ENCODE measurements at regions not wholly inside any gene's neighbourhood (a gene's known extent, or its start where the extent isn't known, plus 50 kb on each side); places are given as distances from the start of the nearest gene placed in this dataset.
"Not testable (repeated sequence)": the region's sequence is repeated elsewhere in the genome, so short reads cannot be mapped to it uniquely, and the experiment has no call there.

DNA sequence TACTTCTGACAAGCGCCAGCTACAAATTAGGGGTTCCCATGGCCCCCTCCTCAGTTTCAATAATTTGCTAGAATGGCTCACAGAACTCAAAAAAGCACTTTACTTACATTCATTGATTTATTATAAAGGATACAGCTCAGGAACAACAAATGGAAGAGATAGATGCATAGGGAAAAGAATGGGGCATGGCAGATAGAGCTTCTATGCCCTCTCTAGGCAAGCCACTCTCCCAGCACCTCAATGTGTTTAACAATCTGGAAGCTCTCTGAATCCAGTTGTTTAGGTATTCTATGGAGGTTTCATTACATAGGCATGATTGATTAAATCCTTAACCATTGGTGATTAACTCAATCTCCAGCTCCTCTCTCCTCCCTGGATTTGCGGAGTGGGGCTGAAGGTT lies 184.5 kb upstream of the DAAM1 start:
- H3K4me3 Mint-ChIP-seq: no peak overlapping the region
- H3K36me3 Mint-ChIP-seq: peaks cover 1% of the 10 kb centered on the region
- H3K27ac Mint-ChIP-seq: no peak overlapping the region
- H3K4me1 Mint-ChIP-seq: no peaks in the 10 kb centered on the region
- H3K9me3 Mint-ChIP-seq: peaks cover 4% of the 10 kb centered on the region
- H3K27me3 Mint-ChIP-seq: no peaks in the 10 kb centered on the region

DNA sequence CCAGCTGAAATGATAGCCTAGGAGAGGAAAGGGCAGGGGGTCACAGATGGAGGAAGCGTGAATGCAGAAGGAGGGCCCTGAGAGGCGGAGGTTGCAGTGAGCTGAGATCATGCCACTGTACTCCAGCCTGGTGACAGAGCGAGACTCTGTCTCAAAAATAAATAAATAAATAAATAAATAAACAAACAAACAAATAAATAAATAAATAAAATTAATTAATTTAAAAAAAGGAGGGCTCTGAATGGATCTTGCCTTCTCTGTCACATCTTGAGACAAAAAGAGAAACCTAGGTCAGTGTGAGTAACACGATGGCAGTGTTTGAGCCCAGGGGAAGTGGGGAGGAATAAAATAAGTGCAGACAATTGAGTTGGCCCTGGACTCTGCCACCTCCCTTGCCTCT lies 182.3 kb upstream of the DAAM1 start:
- H3K4me3 Mint-ChIP-seq, H3K36me3 Mint-ChIP-seq, H3K27me3 Mint-ChIP-seq, H3K9me3 Mint-ChIP-seq, H3K27ac Mint-ChIP-seq, H3K4me1 Mint-ChIP-seq: not testable (repeated sequence)

DNA sequence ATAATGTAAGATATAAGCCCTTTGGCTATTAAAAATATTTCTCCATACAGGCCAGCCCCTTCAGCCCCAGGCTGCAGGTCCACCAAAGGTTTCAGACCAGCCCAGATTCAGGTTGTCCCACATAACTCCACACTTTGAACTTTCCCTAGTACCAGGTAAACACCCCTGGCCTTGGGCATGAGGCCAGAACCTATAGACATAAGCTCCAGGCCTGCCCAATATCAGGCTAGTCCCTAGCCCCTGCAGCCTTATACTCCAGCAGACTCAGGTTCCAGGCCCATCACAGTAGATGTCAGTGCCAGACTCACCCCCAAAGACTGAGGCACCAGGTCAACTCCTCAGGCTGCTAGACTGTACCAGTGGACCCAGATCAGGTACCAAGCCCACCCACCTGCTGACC lies 178.5 kb upstream of the DAAM1 start:
- Mint-ChIP-seq H3K27me3 (peaks cover 2% of the 10 kb centered on the region), H3K4me3 (no peak overlapping the region), H3K36me3 (peaks cover 3% of the 10 kb centered on the region), H3K9me3 (peaks cover 9% of the 10 kb centered on the region), H3K4me1 (no peaks in the 10 kb centered on the region), H3K27ac (no peak overlapping the region)

DNA sequence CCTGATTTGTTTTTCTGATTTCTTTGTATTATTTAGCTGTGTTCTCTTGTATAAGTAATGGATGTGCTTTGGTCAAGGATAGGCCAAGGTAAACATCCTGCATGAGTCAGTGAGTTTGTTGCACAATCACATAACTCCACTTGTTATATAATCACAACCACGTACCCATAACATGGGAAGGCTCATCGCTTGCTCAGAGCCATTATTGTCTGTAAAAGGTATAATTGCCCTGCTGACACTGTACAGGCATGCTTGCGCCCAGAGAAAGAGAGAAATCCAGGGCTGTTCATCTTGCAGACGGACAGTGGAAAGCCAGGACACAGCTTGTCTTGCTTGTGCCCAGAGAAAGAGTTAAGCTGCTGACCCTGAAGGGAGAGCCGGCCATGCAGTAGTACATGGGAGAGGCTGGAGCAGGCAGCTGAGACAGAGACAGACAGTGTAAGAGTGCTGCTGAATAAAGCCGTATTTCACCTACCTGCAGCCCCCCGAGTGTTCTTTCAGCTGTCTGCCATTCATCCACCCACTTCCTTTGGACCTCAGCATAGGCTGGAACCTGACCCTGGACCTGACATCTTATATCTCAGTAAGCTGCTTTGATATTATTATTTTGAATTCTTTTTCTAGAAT lies 174.7 kb upstream of the DAAM1 start:
- H3K36me3 Mint-ChIP-seq: peaks cover 1% of the 10 kb centered on the region
- no peak overlapping the region for H3K4me3 Mint-ChIP-seq
- peaks cover 4% of the 10 kb centered on the region for H3K9me3 Mint-ChIP-seq
- H3K27ac Mint-ChIP-seq: no peak overlapping the region
- H3K27me3 Mint-ChIP-seq: peaks cover 5% of the 10 kb centered on the region
- H3K4me1 Mint-ChIP-seq: no peaks in the 10 kb centered on the region

DNA sequence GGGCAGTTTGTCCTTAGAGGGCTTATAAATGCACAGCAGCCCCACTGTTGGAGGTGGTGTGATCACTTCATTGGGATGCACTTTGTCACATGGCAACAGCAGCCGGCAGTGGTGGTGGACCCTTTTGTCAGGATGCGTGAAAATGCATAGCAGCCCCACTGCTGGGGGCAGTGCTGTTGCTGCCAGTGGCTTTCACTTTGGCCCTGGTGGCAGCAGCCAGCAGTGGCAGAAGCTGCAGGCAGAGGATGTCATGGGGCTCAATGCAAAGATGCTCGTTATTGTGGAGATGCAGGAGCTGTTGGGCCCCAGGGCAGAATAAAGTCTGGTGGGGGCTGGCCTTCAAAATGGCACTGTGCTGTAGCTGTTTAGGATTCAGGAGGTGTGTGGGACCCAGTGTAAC lies 173.0 kb upstream of the DAAM1 start:
- Mint-ChIP-seq H3K27ac (no peak overlapping the region), H3K4me3 (no peak overlapping the region), H3K4me1 (no peaks in the 10 kb centered on the region), H3K36me3 (peaks cover 1% of the 10 kb centered on the region), H3K27me3 (peaks cover 5% of the 10 kb centered on the region), H3K9me3 (peaks cover 4% of the 10 kb centered on the region)

DNA sequence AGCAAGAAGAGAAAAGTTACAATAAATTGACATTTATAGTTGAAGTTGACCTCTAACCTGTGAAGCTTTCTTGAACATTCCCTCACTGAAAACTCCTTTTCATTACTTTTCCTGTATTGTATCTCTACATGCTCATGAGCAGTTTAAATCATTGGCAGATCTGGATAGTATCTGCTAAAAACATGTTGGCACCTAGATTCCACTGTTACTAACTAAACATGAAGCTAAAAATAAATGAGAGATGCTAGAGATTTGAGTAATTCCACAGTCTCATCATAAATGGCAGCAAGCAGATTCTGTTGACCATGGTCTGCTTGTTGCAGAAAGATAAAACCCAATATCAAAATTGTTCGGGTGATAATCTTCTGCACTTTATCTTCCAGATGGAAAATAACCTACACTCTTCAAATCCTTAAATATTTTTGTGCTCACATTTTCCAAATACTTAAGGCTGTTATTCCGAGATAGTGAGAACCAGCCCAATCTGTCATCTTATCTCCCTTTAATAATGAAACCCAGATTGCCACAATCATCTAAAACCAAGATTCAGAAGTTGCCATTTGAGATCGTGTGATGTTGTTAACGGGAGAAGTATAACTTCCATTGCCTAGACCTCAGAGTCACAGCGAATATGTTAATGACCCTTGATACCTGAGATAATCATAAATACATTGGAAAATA lies 171.0 kb upstream of the DAAM1 start:
- Mint-ChIP-seq H3K36me3 (no peaks in the 10 kb centered on the region), H3K27ac (no peak overlapping the region), H3K9me3 (peaks cover 4% of the 10 kb centered on the region), H3K4me1 (no peaks in the 10 kb centered on the region), H3K4me3 (no peak overlapping the region), H3K27me3 (peaks cover 4% of the 10 kb centered on the region)

DNA sequence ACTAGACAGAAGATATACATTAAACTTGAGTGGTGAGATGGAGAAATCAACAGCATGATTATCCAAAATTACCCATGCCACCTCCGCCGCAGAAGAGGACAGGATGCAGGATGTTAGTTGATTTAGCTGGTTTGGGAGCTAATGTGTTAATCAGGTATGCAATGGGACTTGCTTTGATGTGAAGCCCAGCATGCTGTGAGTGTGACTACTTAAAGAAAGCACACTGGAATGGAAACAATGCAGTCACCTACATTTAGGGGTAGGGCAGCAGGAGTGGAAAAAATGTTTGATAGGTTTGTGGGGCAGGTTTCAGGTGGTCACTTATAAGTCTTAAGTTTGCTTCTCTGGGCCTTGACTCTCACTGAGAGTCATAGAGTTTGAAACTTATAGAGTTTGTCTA lies 170.0 kb upstream of the DAAM1 start:
- no peak overlapping the region for H3K27ac Mint-ChIP-seq
- H3K4me1 Mint-ChIP-seq: no peaks in the 10 kb centered on the region
- H3K4me3 Mint-ChIP-seq: no peak overlapping the region
- no peaks in the 10 kb centered on the region for H3K36me3 Mint-ChIP-seq
- H3K9me3 Mint-ChIP-seq: peaks cover 3% of the 10 kb centered on the region
- peaks cover 4% of the 10 kb centered on the region for H3K27me3 Mint-ChIP-seq

DNA sequence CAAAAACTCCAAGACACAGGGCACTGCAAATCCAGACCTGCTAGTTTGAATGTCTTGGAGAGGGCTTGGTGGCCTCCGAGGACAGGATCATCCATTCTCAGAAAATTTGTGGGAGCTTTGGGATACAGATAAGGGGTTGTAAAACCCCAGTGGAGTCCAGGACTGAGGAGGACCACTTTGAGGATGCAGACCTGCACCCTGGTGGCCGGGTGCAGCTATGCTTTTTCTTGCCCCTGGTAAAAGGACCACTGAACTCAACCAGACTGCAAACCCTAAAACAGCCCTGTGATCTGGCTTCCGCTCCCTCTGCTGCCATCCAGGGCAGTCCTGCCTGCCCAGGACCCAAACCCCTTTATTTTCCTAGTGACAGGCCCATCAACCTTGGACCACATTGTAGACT lies 169.5 kb upstream of the DAAM1 start:
- Mint-ChIP-seq H3K27ac (no peak overlapping the region), H3K27me3 (peaks cover 4% of the 10 kb centered on the region), H3K4me3 (no peak overlapping the region), H3K36me3 (no peaks in the 10 kb centered on the region), H3K4me1 (no peaks in the 10 kb centered on the region), H3K9me3 (no peaks in the 10 kb centered on the region)

DNA sequence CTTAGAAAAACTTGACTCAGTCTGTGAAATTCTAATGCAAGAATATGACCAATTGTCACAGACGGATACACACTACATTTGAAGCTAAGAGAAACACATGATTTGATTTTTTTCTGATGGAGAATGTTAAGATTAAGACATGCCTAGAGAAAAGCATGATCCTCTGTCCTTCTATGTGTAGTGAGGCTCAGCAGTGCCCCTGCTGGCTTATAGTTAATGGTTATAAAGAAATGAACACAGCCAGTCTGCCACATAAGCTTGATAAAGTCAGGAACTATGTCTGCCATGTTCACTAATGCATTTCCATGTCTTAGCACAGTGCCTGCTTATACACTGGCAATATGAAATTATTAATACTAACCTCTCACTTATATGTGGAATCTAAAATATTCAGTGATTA lies 168.1 kb upstream of the DAAM1 start:
- Mint-ChIP-seq H3K9me3 (no peaks in the 10 kb centered on the region), H3K4me3 (no peak overlapping the region), H3K36me3 (no peaks in the 10 kb centered on the region), H3K27ac (no peak overlapping the region), H3K27me3 (peaks cover 2% of the 10 kb centered on the region), H3K4me1 (no peaks in the 10 kb centered on the region)

DNA sequence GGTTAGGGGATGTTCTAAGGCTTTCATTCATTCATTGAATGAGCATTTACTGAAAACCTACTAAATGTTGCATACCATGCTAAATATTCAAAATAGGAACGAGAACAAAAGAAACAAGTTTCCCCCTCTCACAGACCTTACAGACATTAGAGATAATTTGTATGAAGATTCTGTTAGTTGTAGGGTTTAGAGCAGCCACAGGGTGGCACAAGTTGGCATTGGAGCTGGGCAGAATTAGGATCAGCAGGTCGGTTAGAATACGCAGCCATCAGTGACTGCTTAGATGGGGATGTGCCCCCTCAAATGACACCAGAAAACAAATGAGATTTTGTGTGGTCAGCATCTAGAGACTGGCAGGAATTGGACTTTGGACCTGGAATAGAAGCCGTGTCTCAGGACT lies 166.3 kb upstream of the DAAM1 start:
- no peaks in the 10 kb centered on the region for H3K9me3 Mint-ChIP-seq
- H3K36me3 Mint-ChIP-seq: no peaks in the 10 kb centered on the region
- H3K27ac Mint-ChIP-seq: no peak overlapping the region

DNA sequence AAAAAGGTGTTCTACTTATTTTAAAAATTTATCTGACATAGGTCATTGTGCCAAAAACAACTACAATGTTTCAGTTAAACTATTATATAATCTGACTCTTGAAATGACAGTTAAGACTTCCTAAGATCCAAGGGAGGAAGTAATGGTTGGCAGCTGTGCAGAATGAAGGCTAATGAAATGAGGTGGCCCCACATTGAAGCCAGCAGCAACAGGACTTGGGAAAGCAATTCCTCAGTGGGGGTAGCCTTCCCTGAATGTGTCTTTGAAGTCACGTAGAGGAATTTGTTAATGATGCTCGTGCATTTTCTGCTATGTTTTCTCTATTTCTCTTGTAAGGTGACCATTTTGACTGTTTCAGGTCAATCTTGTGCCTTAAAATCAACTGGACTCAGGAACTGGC lies 162.4 kb upstream of the DAAM1 start:
- Mint-ChIP-seq H3K36me3 (no peaks in the 10 kb centered on the region), H3K4me3 (no peak overlapping the region), H3K9me3 (no peaks in the 10 kb centered on the region), H3K27me3 (peaks cover 10% of the 10 kb centered on the region), H3K27ac (no peak overlapping the region), H3K4me1 (peaks cover 8% of the 10 kb centered on the region)

More for the DNA sequence above, 166.3 kb upstream of the DAAM1 start:
- Mint-ChIP-seq H3K27me3 (peaks cover 6% of the 10 kb centered on the region), H3K4me3 (no peak overlapping the region), H3K4me1 (no peaks in the 10 kb centered on the region)

DNA sequence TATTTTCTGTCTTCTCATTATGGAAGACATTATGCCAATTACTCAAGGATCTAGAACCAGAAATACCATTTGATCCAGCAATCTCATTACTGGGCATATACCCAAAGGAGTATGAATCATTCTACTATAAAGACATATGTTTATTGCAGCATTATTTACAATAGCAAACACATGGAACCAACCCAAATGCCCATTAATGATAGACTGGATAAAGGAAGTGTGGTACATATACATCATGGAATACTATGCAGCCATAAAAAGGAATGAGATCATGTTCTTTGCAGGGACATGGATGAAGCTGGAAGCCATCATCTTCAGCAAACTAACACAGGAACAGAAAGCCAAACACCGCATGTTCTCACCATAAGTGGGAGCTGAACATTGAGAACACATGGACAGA lies 161.8 kb upstream of the DAAM1 start:
- H3K4me1 Mint-ChIP-seq, H3K36me3 Mint-ChIP-seq, H3K27me3 Mint-ChIP-seq, H3K4me3 Mint-ChIP-seq, H3K9me3 Mint-ChIP-seq, H3K27ac Mint-ChIP-seq: not testable (repeated sequence)

DNA sequence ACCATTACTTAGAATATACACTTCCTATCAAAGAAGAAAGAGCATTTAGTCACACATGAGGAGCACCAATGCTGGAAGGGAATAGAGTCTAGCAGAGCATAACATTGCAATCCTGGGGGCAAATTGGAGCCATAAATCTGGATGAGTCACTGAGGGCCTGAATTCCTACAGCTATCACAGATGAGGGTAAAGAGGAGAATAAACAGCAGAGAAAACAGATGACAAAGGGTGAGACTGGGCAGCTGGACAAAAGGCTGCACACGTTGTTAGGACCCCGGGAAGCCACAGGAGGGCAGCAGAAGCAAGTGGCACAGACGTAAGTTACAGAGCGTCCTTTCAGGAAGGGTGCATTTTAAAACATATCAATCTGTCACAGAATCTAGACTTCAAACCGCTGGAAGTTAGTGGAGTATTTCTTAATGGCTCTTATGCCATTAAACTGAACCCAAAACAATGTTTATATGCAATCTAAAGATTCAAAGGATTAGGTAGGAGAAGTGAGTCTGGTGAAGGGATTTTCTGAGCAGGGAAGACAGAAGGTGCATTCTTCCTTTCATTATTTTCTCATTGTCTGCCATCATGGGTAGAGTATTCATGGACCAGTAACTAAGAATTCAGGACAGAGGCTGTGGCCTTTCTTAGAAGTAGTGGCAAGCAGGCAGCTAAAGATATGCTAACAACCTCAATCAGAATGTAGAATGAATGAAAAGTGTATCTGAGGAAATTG lies 159.8 kb upstream of the DAAM1 start:
- H3K4me1 Mint-ChIP-seq: peaks cover 8% of the 10 kb centered on the region
- H3K36me3 Mint-ChIP-seq: no peaks in the 10 kb centered on the region
- H3K4me3 Mint-ChIP-seq: no peak overlapping the region
- no peaks in the 10 kb centered on the region for H3K9me3 Mint-ChIP-seq
- H3K27me3 Mint-ChIP-seq: peaks cover 10% of the 10 kb centered on the region
- no peak overlapping the region for H3K27ac Mint-ChIP-seq

DNA sequence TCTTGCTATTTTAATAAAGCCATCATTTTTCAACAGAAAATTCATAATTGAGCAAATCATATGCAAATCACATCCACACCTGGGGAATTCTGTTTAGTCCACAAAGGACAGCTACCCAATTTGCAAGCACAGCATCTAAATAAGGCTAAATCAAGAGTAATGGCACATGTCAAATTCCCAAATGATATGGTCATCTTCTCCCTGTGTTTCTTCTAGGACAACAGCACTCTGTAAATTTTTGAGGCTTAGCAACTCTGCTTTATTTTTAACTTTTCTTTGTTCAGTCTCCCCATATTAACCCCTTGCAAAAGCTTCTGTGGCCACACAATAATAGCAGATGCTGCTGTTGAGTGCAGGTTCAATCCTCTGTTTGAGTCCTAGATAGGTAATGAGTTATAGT lies 155.6 kb upstream of the DAAM1 start:
- Mint-ChIP-seq H3K27ac (no peak overlapping the region), H3K36me3 (no peaks in the 10 kb centered on the region), H3K4me3 (no peak overlapping the region), H3K27me3 (peaks cover 5% of the 10 kb centered on the region), H3K4me1 (peaks cover 8% of the 10 kb centered on the region), H3K9me3 (no peaks in the 10 kb centered on the region)

DNA sequence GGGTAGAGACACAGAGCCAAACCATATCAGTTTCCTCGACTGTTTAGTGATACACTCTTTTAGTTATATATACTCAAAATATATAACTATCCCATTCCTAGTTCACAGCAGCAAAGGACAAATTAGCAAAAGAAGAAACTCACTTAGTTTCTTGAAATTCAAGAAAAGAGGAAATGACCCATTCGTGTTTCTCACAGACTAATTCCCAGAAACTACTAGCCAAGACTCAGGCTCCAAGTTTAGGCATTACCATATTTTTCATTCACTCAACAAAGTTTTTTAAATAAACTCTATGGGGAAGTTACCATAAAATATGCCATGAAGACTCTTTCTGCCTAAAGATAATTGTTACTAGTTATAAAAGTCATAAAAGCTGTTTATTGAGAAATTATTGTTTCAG lies 152.3 kb upstream of the DAAM1 start:
- Mint-ChIP-seq H3K27ac (no peak overlapping the region), H3K4me3 (no peak overlapping the region), H3K4me1 (no peaks in the 10 kb centered on the region), H3K36me3 (no peaks in the 10 kb centered on the region), H3K27me3 (peaks cover 1% of the 10 kb centered on the region), H3K9me3 (no peaks in the 10 kb centered on the region)

DNA sequence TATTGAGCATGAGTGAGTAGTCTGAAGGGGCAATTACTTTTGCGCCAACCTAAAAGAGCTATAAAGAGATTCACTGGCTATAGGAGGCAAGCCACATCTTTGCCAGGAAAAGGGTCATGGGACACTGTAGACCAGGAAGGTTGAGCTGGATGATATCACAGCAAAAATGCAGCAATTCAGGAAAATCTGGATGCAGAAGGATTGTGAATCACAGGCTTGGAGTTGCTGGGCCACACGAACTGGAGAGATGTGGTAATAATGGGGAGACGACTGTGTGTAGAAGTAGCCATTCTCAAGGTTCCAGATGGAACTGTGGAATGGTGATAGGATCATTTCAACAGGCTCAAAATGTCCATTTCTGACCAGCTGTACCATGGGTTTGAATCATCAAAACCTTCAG lies 151.4 kb upstream of the DAAM1 start:
- no peak overlapping the region for H3K4me3 Mint-ChIP-seq
- no peaks in the 10 kb centered on the region for H3K4me1 Mint-ChIP-seq
- no peaks in the 10 kb centered on the region for H3K36me3 Mint-ChIP-seq
- no peaks in the 10 kb centered on the region for H3K9me3 Mint-ChIP-seq
- H3K27ac Mint-ChIP-seq: no peak overlapping the region
- peaks cover 1% of the 10 kb centered on the region for H3K27me3 Mint-ChIP-seq

Data from activated naive CD4-positive, alpha-beta T cell treated with anti-CD3 and anti-CD28 coated beads, Interleukin-2, amount 50 U/mL, for 24 hours (primary cell).